ENCODE measurements at regions not wholly inside any gene's neighbourhood (a gene's known extent, or its start where the extent isn't known, plus 50 kb on each side); places are given as distances from the start of the nearest gene placed in this dataset.

DNA sequence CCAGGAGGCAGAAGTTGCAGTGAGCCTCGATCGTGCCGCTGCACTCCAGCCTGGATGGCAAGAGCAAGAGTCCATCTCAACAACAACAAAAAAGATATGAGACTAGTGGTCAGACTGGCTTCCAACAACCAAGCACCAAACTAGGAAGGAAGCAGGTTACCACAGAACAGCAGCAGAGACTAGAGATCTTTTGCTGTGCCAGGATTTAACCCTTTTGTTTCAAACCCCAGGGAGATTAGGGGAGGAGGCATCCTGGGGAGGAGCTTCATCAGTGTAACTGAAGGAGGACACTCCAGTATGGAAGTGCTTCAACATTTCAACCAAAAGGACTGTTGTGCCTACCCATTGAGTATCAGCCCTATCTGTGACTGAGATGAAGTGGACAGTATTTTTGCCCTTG is 240.3 kb downstream of the ZIC1 start:
- no peak for TF ChIP-seq CTCF (IDR thresholded peaks at IDR 0.05)
- TF ChIP-seq POLR2AphosphoS5 (IDR thresholded peaks at IDR 0.05; ENCODE audit: low read depth, low read length) = no peak

All from Panc1 (cell line).